ENCODE measurements at regions not wholly inside any gene's neighbourhood (a gene's known extent, or its start where the extent isn't known, plus 50 kb on each side); places are given as distances from the start of the nearest gene placed in this dataset.

DNA sequence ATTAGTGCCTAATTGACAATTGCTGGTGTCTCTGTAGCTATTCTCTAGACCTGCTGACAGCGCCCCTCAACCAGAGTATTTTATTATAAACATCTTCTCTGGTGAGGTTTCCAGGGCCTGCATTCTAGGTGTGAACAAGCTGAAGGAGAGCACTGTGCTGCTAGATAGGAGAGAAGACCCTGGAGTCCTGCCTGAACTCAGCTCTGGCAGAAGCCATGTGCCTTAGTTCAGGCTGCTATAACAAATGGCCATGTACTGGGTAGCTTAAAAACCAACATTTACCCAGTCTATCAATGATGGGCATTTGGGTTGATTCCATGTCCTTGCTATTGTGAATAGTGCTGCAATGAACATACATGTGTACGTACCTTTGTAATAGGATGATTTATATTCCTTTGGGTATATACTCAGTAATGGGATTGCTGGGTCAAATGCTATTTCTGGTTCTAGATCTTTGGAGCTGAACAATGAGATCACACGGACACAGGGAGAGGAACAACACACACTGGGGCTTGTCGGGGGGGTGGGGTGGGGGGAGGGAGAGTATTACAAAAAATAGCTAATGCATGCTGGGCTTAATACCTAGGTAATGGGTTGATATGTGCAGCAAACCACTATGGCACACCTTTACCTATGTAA, 185.5 kb upstream of the CPEB2 start:
- TF ChIP-seq, protein P1, sequence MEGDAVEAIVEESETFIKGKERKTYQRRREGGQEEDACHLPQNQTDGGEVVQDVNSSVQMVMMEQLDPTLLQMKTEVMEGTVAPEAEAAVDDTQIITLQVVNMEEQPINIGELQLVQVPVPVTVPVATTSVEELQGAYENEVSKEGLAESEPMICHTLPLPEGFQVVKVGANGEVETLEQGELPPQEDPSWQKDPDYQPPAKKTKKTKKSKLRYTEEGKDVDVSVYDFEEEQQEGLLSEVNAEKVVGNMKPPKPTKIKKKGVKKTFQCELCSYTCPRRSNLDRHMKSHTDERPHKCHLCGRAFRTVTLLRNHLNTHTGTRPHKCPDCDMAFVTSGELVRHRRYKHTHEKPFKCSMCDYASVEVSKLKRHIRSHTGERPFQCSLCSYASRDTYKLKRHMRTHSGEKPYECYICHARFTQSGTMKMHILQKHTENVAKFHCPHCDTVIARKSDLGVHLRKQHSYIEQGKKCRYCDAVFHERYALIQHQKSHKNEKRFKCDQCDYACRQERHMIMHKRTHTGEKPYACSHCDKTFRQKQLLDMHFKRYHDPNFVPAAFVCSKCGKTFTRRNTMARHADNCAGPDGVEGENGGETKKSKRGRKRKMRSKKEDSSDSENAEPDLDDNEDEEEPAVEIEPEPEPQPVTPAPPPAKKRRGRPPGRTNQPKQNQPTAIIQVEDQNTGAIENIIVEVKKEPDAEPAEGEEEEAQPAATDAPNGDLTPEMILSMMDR (IDR thresholded peaks at IDR 0.05), result no peak
- no peak for TF ChIP-seq POLR2A (IDR thresholded peaks at IDR 0.05)
- 66 to 74% (median 70%) methylated on average over 4 of the region's 4 CpGs for WGBS, 4 donors
- Histone ChIP-seq H3K4me3 (no peak overlapping the region), H3K27ac (no peak overlapping the region), H3K9me3 (replicated peaks in 1 of 3) (no peaks in the 10 kb centered on the region), H3K36me3 (replicated peaks in 1 of 2) (no peaks in the 10 kb centered on the region), H3K4me1 (replicated peaks in 1 of 2) (no peaks in the 10 kb centered on the region), H3K27me3 (no peaks in the 10 kb centered on the region)
- no peak for DNase-seq
- intact Hi-C loops (cut with DNase I), result no loop called here

DNA sequence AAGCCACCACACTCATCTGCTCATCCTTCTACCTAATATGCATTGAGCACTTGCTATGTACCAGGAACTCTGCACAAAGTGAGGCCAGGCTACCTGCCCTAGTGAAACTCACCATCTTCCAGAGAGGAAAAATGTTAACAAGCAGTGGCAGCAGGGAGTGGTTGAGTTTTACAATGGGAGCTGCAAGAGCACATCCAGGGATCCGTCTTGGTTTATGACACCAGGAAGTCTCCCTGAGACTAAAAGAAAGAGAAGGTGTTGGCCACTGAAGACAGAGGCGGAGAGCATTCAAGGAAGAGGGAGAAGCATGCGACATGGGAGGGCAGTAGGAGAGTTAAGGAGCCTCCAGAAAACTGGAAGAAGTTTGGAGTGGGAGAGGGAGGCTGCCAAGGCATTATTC, 178.1 kb upstream of the CPEB2 start:
- Histone ChIP-seq H3K36me3 (replicated peaks in 1 of 2) (no peaks in the 10 kb centered on the region), H3K27me3 (no peaks in the 10 kb centered on the region), H3K9me3 (replicated peaks in 1 of 3) (no peaks in the 10 kb centered on the region), H3K27ac (no peak overlapping the region), H3K4me1 (replicated peaks in 1 of 2) (no peaks in the 10 kb centered on the region), H3K4me3 (no peak overlapping the region)
- no peak for TF ChIP-seq POLR2A (IDR thresholded peaks at IDR 0.05)
- TF ChIP-seq, protein P1 (IDR thresholded peaks at IDR 0.05), result no peak
- no peak for DNase-seq
- 70 to 80% (median 77%) methylated on average over 3 of the region's 3 CpGs for WGBS, 4 donors
- intact Hi-C loops (cut with DNase I), result no loop called here

DNA sequence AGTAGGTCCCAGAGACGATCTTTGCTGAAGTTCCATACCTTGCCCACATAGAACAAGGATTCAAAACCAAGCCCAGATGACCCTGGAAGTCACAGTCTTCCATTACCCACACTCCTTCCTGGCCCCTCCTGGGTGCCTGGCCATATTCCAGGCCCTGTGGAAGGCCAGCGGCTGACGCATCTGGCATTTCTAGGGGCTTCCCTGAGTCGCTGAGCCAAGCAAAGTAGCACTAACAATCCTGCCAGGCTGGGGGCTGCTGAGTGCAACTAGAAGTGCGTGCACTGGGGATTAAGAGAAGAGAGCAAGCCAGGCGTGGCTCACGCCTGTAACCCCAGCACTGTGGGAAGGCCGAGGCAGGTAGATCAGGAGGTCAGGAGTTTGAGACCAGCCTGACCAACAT, 175.2 kb upstream of the CPEB2 start:
- Histone ChIP-seq H3K4me3 (no peak overlapping the region), H3K27ac (no peak overlapping the region), H3K36me3 (replicated peaks in 1 of 2) (no peaks in the 10 kb centered on the region), H3K4me1 (replicated peaks in 1 of 2) (no peaks in the 10 kb centered on the region), H3K9me3 (replicated peaks in 1 of 3) (no peaks in the 10 kb centered on the region), H3K27me3 (no peaks in the 10 kb centered on the region)
- WGBS, 4 donors, result 46 to 54% (median 52%) methylated on average over 7 to 8 of the region's 8 CpGs
- peak in 2 of 7 donors; percentile 18 to 26 for DNase-seq
- intact Hi-C loops (cut with DNase I), result no loop called here
- TF ChIP-seq, protein P1 (IDR thresholded peaks at IDR 0.05), result no peak
- no peak for TF ChIP-seq POLR2A (IDR thresholded peaks at IDR 0.05)

DNA sequence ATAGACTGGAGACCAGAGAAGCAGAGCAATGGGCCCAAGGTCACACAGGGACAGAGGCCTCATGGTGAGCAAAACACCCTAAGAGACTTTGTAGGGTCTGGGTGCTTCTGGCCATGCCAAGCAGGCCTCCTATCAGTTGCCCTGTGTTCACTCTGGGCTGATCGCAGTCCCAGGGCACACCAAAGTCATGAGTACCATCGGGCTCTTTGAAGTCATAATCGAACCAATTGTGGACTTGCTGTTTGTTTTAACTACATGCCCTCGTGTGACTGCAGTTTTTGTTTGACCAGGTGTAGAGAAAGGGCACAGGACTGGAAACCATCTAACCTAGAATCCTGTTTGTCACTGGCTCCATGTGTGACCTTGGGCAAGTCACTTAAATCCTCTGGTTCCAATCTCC, 172.5 kb upstream of the CPEB2 start:
- H3K4me1 ChIP-seq (replicated peaks in 1 of 2), result no peaks in the 10 kb centered on the region
- H3K9me3 ChIP-seq (replicated peaks in 1 of 3), result no peaks in the 10 kb centered on the region
- H3K27ac ChIP-seq, result no peak overlapping the region
- TF ChIP-seq POLR2A (IDR thresholded peaks at IDR 0.05), result no peak
- TF ChIP-seq, protein P1 (IDR thresholded peaks at IDR 0.05), result no peak
- H3K36me3 ChIP-seq (replicated peaks in 1 of 2), result no peaks in the 10 kb centered on the region
- intact Hi-C loops (cut with DNase I), result no loop called here
- no peaks in the 10 kb centered on the region for H3K27me3 ChIP-seq
- no peak overlapping the region for H3K4me3 ChIP-seq
- no peak for DNase-seq
- WGBS, 4 donors, result 70 to 84% (median 83%) methylated on average over 2 to 4 of the region's 4 CpGs

Data from adrenal gland (tissue), 9 donors.